Esophagus squamous epithelium (tissue), 4 donors: ENCODE measurements at regions not wholly inside any gene's neighbourhood (a gene's known extent, or its start where the extent isn't known, plus 50 kb on each side); places are given as distances from the start of the nearest gene placed in this dataset.

Experiments
- POLR2A ChIP-seq, 4 donors: fragments of 450-650 bp; IDR thresholded peaks; one replicate each; pipeline ENCODE4 v1.6.1; 2017; ENCODE audit warnings: antibody characterized with exemption in 4 of 4, mild to moderate bottlenecking in 4 of 4, moderate library complexity in 3 of 4
- TF ChIP-seq, protein P1 (sequence below), 6 experiments: fragments of 450-650 bp in 4 of 6; fragments of 200-600 bp in 2 of 6; sonication (generic) in 2 of 6; IDR thresholded peaks; one replicate each; pipeline ENCODE4 v1.5.1; 2016 to 2019; ENCODE audit warnings: antibody characterized with exemption in 6 of 6, mild to moderate bottlenecking in 4 of 6, moderate library complexity in 4 of 6

DNA sequence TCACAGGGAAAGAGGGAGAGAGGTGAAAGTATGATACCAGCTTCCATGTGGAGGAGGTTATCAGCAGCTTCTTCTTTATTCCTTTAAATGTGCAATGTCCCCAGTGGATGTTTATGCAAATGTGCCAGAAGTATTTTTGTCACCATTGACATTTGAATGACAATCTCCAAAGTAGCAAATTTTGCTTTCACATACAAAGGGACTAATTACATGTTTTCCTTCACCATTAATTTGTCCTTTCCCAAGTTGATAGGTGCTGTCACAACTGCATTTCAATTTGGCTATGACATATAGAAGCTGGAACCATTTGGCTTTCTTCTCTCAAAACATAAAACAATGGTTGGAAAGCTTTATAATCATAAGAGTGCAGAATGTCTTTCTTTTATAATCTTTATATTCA lies 469.0 kb upstream of the NWD2 start:
- TF ChIP-seq, protein P1, sequence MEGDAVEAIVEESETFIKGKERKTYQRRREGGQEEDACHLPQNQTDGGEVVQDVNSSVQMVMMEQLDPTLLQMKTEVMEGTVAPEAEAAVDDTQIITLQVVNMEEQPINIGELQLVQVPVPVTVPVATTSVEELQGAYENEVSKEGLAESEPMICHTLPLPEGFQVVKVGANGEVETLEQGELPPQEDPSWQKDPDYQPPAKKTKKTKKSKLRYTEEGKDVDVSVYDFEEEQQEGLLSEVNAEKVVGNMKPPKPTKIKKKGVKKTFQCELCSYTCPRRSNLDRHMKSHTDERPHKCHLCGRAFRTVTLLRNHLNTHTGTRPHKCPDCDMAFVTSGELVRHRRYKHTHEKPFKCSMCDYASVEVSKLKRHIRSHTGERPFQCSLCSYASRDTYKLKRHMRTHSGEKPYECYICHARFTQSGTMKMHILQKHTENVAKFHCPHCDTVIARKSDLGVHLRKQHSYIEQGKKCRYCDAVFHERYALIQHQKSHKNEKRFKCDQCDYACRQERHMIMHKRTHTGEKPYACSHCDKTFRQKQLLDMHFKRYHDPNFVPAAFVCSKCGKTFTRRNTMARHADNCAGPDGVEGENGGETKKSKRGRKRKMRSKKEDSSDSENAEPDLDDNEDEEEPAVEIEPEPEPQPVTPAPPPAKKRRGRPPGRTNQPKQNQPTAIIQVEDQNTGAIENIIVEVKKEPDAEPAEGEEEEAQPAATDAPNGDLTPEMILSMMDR (IDR thresholded peaks at IDR 0.05), result no peak
- TF ChIP-seq POLR2A (IDR thresholded peaks at IDR 0.05), result no peak
